Uterus (tissue), 3 donors: ENCODE measurements at regions not wholly inside any gene's neighbourhood (a gene's known extent, or its start where the extent isn't known, plus 50 kb on each side); places are given as distances from the start of the nearest gene placed in this dataset.
"Not testable (repeated sequence)": the region's sequence is repeated elsewhere in the genome, so short reads cannot be mapped to it uniquely, and the experiment has no call there.

Experiments used
- DNase-seq, 2 donors: peaks; one replicate each; pipeline ENCODE4 v3.0.0-alpha.2; 2019 to 2020
- H3K27ac ChIP-seq, 2 donors: fragments of 200-600 bp; sonication (generic); 1 replicate in 1 of 2; 2 replicates in 1 of 2; pipeline ENCODE4 v1.5.1; 2016 to 2018
- H3K27me3 ChIP-seq, 2 donors: fragments of 200-600 bp; sonication (generic); one replicate each; pipeline ENCODE4 v1.5.1; 2018 to 2019; ENCODE audit warnings: control low read depth in 1 of 2
- H3K36me3 ChIP-seq, 2 donors: fragments of 200-600 bp; sonication (generic); one replicate each; pipeline ENCODE4 v1.5.1; 2019; ENCODE audit warnings: control low read depth in 1 of 2
- H3K4me1 ChIP-seq, 2 donors: fragments of 200-600 bp; sonication (generic); one replicate each; pipeline ENCODE4 v1.5.1; 2018 to 2019; ENCODE audit warnings: control low read depth in 1 of 2
- H3K4me3 ChIP-seq, 2 donors: fragments of 200-600 bp; sonication (generic); 1 replicate in 1 of 2; 2 replicates in 1 of 2; pipeline ENCODE4 v1.5.1; 2018 to 2019; ENCODE audit warnings: mild to moderate bottlenecking in 1 of 2
- H3K9me3 ChIP-seq, 2 donors: fragments of 200-600 bp; sonication (generic); one replicate each; pipeline ENCODE4 v1.5.1; 2019; ENCODE audit warnings: control low read depth in 1 of 2
- POLR2A ChIP-seq, 2 donors: fragments of 450-650 bp; IDR thresholded peaks; one replicate each; pipeline ENCODE4 v1.6.1; 2016; ENCODE audit warnings: antibody characterized with exemption in 2 of 2, mild to moderate bottlenecking in 1 of 2, moderate library complexity in 1 of 2
- intact Hi-C: fragments of 100-400 bp; cut with DNase I; formaldehyde crosslinking; loops from one replicate; pipeline ENCODE4 v1.15.1; 2023; ENCODE audit warnings: low total_unique reads
- TF ChIP-seq, protein P1 (sequence below), 4 experiments: fragments of 200-600 bp in 2 of 4; fragments of 450-650 bp in 2 of 4; sonication (generic) in 2 of 4; IDR thresholded peaks; one replicate each; pipeline ENCODE4 v1.5.1; 2016 to 2019; ENCODE audit warnings: antibody characterized with exemption in 4 of 4, mild to moderate bottlenecking in 2 of 4, moderate library complexity in 1 of 4
- donor health status: DM: yes; HTN: yes; CAD: no.

DNA sequence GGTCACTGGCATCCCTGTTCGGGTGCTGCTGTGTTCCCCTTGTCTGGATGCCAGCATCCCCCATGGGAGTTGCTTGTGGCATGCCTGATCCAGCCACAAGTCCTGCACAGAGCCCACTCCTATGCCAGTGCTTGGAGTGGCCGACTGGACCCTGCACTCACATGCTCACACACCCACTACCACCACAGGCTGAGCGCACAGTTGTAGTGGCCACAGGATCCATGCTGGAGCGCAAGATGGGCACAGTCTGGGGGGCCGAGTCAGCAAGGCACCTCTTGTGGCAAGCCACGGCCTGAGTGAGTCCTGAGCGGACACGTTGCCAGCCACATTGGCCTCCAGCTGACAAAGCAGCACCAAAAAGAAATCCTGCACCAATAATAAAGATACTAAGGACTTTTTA is 661.6 kb upstream of the TMPRSS15 start:
- no peak for DNase-seq
- Histone ChIP-seq H3K4me1 (no peaks in the 10 kb centered on the region), H3K27ac (no peak overlapping the region), H3K9me3 (no peaks in the 10 kb centered on the region), H3K27me3 (no peaks in the 10 kb centered on the region), H3K36me3 (no peaks in the 10 kb centered on the region), H3K4me3 (no peak overlapping the region)
- TF ChIP-seq, protein P1, sequence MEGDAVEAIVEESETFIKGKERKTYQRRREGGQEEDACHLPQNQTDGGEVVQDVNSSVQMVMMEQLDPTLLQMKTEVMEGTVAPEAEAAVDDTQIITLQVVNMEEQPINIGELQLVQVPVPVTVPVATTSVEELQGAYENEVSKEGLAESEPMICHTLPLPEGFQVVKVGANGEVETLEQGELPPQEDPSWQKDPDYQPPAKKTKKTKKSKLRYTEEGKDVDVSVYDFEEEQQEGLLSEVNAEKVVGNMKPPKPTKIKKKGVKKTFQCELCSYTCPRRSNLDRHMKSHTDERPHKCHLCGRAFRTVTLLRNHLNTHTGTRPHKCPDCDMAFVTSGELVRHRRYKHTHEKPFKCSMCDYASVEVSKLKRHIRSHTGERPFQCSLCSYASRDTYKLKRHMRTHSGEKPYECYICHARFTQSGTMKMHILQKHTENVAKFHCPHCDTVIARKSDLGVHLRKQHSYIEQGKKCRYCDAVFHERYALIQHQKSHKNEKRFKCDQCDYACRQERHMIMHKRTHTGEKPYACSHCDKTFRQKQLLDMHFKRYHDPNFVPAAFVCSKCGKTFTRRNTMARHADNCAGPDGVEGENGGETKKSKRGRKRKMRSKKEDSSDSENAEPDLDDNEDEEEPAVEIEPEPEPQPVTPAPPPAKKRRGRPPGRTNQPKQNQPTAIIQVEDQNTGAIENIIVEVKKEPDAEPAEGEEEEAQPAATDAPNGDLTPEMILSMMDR (IDR thresholded peaks at IDR 0.05): no peak
- no peak for TF ChIP-seq POLR2A (IDR thresholded peaks at IDR 0.05)
- intact Hi-C loops: no loop called here

- no peaks in the 10 kb centered on the region for H3K36me3 ChIP-seq
- no peaks in the 10 kb centered on the region for H3K9me3 ChIP-seq
- no peak for DNase-seq
- no peak overlapping the region for H3K27ac ChIP-seq
- H3K4me1 ChIP-seq: no peaks in the 10 kb centered on the region
- H3K4me3 ChIP-seq: no peak overlapping the region
- no peaks in the 10 kb centered on the region for H3K27me3 ChIP-seq
- intact Hi-C loops: no loop called here
- no peak for TF ChIP-seq POLR2A (IDR thresholded peaks at IDR 0.05)
- TF ChIP-seq, protein P1 (IDR thresholded peaks at IDR 0.05): no peak
Observed at GRCh38 chr21:19076031-19076430, 672.4 kb upstream of the TMPRSS15 start.

DNA sequence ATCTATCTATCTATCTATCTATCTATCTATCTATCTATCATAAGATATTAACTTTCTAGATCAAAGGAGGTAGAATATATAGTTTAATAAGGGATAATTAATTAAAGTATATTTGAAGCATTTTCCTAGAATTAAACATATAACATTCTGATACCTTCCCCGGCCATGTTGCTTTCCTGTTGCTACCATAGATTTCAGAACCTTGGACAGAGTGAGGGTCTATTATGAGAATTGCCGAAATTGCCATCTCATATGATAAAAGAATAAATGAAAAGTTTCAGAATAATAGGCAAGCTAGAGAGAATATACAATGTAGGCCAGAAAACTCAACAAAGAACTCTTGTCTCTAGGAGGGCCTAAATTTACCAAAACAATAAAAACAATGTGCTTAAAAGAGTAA is 706.1 kb upstream of the TMPRSS15 start:
- Histone ChIP-seq H3K4me1 (no peaks in the 10 kb centered on the region), H3K9me3 (no peaks in the 10 kb centered on the region), H3K4me3 (no peak overlapping the region), H3K27ac (no peak overlapping the region), H3K27me3 (peaks cover 0 to 3% of the 10 kb centered on the region in 2 donors), H3K36me3 (no peaks in the 10 kb centered on the region)
- DNase-seq: no peak
- intact Hi-C loops: no loop called here
- TF ChIP-seq, protein P1 (IDR thresholded peaks at IDR 0.05): no peak
- no peak for TF ChIP-seq POLR2A (IDR thresholded peaks at IDR 0.05)

- H3K36me3 ChIP-seq, DNase-seq, H3K27me3 ChIP-seq, intact Hi-C loops, H3K4me3 ChIP-seq, H3K9me3 ChIP-seq, H3K4me1 ChIP-seq, H3K27ac ChIP-seq: not testable (repeated sequence)
Observed at GRCh38 chr21:19119259-19119658, 715.7 kb upstream of the TMPRSS15 start.

- H3K9me3 ChIP-seq: no peaks in the 10 kb centered on the region
- no peaks in the 10 kb centered on the region for H3K27me3 ChIP-seq
- H3K36me3 ChIP-seq: no peaks in the 10 kb centered on the region
- intact Hi-C loops: no loop called here
- H3K27ac ChIP-seq: no peak overlapping the region
- DNase-seq: no peak
- no peak for TF ChIP-seq POLR2A (IDR thresholded peaks at IDR 0.05)
- TF ChIP-seq, protein P1 (IDR thresholded peaks at IDR 0.05): no peak
- H3K4me1 ChIP-seq: no peaks in the 10 kb centered on the region
- no peak overlapping the region for H3K4me3 ChIP-seq
Observed at GRCh38 chr21:19120591-19120990, 717.0 kb upstream of the TMPRSS15 start.

- Histone ChIP-seq H3K4me3 (no peak overlapping the region), H3K9me3 (no peaks in the 10 kb centered on the region), H3K36me3 (no peaks in the 10 kb centered on the region), H3K4me1 (no peaks in the 10 kb centered on the region), H3K27ac (no peak overlapping the region), H3K27me3 (no peaks in the 10 kb centered on the region)
- no peak for TF ChIP-seq POLR2A (IDR thresholded peaks at IDR 0.05)
- TF ChIP-seq, protein P1 (IDR thresholded peaks at IDR 0.05): no peak
- intact Hi-C loops: no loop called here
- DNase-seq: no peak
Observed at GRCh38 chr21:19122356-19122755, 718.8 kb upstream of the TMPRSS15 start.
